HG03196 (cell line): ENCODE measurements at regions not wholly inside any gene's neighbourhood (a gene's known extent, or its start where the extent isn't known, plus 50 kb on each side); places are given as distances from the start of the nearest gene placed in this dataset.

ENCODE experiments used
- ATAC-seq: cut with Tn5 transposase; IDR thresholded peaks from one replicate; pipeline ENCODE4 v1.9.1; 2021; ENCODE audit not compliant: unreplicated experiment

DNA sequence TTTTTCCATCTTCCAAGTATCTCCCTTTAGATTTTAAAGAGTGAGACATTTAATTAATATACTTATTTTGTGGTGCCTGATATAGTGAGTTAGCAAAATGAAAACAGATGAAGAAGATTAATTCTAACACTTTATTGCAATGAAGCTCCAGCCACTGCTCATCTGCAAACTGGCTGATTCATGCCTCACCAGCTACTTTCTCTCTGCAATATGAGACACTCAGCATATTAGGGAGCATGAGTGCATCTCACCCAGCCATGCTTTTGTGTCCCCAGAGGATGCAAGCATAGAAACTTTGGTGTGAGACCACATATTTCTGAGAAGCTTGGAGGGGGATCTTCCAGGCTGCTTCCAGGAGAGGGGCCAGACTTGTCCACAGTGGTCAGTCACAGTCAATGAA is 148.6 kb downstream of the BMP4 start:
- ATAC-seq: no peak

DNA sequence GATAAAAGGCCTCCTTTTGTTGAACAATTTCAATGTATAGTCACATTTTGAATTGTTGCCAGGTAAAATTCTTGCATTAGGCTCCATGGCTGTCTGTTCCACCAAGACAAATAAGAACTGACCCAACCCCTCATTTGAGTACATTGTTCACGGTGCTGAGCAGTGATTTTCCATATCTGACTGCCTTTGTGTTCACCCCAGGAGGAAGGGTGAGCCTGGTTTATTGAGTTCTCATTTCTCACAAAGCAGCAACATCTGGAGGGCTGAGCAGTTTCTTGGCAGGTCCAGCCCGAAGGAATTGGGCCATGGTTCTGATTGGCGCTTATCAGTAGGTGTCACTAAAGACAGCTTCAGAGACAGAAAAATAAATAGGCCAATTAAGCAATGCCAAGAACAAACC is 149.1 kb downstream of the BMP4 start:
- no peak for ATAC-seq

DNA sequence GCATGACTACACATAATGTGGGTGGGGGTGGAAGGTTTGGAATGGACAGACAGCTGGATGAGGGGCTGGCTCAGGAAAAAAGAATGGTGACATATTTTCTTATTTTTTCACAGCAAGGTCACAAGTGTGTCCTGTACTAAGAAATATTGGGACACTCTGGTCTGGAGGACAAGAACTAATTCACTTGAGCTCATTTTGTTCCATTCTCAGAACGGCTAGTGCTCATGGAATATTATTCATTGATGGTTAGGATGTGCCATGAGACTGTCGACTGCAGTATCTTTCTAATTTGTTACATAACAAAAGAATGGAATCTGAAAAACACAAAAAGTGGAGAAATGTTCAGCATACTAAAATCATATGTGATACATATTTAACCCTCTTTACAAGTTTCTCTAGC is 149.5 kb downstream of the BMP4 start:
- ATAC-seq: no peak

DNA sequence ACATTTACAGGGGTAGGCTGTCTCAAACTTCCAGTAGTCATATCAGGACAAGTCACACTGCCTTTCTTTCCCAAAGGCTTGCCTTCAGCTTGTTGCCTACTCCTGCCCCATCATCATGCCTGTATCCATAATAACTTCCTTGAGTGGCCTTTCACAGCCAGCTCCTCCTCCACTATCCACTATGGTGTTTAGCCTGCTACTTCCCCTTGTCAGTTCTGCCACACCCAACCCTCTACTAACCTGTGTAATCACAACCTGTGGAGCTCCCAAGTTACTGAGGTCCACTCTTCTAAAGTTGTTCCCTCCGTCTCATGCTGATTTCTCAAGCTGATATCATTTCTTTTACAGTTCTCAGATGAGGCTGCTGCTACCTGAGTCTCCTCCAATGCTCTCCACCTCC is 159.9 kb downstream of the BMP4 start:
- ATAC-seq: no peak

DNA sequence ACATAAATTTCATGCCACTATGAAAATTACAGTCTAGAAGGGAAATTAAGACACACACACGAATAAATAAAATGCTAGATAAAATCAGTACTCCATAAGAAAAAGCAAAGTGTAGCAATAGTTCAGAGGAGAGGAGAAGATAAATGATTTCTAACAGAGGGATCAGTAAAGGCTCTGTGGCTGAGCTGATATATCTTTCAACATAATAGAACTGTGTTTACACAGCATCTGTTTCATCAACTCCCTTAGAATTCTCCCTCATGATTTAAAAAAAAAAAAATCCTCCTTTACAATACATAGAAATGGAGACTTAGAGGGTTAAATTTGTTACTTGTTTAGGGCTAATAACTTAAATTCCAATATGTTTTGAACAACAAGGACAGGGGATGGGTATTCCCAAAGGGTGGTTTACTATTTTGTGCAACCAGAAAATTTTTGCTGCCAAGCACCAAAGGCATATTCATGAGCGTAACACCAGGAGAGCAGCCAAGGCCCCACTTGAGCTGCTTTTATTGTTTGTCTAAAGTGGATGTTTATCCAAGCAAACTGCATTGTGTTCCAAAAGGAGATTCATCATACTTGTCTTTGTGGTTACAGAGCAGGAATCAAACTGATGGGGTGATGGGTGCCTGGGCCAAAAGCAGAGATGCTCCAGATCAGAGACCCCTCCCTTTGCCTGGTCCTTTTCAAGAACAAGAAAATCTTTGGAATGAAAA is 162.7 kb downstream of the BMP4 start:
- no peak for ATAC-seq

DNA sequence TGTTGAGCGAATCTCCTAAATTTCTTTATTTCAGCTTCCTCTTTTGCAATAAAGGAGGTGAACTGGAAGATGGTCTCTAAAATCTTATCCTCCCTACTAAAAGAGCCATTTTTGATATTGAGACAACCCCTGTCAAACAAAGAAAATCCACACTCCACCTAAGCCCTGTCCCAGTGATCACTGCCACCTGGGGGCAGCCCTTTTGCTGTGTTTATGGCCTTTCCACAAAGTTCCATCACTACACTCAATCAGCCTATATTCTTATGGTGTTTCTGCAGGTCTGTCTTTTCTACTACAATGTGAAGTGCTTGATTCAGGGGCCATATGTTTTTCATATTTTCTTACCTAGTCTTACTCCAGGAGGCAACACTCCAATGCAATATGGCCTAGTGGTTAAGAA is 163.7 kb downstream of the BMP4 start:
- no peak for ATAC-seq

DNA sequence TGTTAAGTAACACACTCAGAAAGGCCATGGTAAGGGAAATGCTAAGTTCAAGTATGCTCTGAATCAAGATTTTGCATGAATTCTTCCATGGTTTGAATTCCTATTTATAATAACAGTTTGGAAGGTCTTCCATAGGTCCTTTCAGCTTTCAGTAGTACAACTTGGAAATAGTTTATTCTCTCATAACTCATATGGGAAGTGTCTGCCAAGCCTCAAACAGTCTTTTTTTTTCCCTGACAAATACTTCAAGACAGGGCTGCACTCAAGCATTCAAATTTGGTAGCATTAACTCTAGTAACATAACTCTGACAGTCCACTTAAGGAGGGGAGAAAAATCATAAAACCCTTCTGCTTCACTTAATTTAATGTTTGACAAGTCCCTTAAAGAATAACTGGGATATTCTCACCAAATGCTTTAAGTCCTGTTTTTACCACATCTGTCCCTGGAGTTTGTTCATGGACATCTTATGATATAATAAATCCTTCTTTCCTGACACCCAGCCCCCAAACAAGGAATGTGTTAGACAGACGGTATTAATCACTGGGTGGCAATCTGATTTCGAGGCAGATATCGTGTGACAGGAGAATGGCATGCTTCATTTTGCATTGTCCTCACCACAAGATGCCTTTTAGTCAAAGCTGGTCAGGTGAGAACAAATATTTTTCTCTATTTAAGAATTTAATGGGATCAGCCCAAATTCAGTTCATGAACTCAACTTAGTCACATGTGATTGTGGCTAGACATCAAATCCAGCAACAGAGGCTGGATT is 165.7 kb downstream of the BMP4 start:
- no peak for ATAC-seq

DNA sequence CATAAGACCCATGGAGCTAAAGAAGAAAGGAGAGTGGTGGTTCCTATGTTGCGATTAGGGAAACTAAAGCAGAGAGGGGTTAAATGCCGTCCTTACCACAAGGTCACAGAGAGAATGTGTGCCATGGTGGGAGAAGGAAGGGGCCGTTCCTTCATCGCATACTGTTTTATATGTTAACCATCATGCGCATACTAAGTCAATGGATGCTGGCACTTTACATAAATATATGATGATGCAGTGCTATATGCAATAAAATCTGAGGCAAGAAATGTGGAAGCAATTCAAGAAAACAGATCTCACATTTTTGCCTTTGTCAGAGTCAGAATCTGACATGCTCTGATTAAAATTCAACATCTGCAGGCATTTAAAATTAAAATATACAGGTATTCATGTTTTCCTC is 168.1 kb downstream of the BMP4 start:
- ATAC-seq: no peak

DNA sequence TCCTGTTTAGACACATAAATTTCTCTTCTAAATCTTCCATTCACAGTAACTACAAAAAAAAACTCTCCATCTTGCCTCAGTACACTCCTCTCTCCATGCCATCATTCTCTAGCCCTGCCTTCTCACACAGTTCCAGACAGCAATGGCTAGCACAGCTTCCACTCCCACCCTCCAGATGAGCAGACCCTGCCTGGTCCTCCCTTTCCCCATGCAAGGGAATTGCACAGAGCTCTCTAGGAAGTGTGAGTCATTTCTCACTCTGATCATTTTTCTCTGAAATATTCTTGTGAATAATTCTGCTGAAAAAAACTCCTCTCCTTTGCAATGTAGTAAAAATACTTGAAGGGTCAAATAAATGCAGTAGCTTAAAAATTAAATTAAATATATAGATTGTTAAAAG is 170.6 kb downstream of the BMP4 start:
- ATAC-seq: no peak

DNA sequence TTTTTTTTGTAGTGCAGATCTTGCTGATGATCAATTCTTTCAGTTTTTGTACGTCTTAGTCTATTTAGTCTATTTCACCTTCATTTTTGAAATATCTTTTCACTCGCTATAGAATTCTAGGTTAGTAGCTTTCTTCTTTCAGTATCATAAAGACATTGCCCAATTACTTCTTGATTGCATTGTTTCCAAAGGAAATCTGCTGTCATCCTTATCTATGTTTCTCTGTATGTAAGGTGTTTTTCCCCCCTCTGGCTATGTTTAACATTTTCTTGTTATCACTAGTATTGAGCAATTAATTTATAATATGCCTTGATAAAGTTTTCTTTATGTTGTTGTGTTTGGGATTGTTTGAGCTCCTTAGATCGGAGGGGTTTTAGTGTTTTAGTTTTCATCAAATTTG is 171.9 kb downstream of the BMP4 start:
- ATAC-seq: no peak

DNA sequence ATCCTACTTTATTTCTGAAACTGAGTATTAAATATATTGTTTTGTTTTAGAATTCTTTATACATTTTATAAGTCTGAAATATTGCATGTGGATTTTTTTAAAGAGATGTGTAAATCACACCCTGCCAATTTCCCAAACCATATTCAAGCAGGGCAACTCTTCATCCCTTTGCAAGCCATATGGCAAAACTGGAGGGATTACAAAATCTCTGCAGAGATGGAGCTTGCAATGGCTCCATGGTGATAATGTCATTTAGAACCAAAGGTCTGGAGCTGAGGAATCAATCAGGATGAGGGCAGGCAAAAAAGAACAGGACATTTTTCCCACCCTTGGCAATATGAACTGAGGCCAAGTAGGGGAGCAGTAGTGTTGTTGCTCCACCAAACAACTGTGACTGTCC is 173.4 kb downstream of the BMP4 start:
- ATAC-seq: no peak

DNA sequence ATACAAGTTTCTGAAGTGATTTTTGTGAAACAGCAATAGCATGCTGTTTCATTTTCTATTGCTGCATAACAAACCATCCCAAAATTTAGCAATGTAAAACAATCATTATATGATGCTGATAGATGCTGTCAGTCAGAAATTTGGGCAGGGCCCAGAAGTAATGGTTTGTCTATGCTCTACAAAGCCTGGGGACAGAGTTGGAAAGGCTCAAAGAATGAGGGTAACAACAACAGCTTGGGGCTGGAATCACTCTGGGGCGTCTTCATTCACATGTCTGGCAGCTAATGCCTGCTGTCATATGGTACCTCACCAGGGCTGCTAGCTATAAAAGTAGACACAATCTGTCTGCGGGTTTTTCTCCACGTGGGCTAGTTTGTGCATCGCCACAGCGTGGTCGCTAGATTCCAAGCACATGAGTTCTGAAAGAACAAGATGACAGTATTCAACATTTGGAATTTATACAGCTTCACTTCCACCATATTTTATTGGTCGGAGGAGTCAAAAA is 176.5 kb downstream of the BMP4 start:
- ATAC-seq: no peak

DNA sequence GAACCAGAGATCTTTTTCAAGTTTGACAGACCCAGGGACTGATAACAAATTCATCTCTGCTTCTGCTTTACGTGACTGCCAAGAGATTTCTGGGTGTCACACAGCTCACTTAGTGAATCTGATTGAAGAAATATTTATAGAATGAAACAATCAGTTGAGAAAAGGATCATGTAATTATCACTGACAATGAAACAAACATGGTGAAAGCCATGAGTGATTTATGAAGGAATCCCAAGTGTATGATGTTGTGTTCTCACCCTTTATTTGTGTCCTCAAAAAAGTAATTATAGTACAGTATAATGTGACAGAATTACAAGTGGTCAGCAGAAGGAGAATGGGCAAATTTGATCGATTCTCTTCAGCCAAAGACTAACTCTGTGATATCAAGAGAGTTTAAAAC is 177.3 kb downstream of the BMP4 start:
- ATAC-seq: no peak

DNA sequence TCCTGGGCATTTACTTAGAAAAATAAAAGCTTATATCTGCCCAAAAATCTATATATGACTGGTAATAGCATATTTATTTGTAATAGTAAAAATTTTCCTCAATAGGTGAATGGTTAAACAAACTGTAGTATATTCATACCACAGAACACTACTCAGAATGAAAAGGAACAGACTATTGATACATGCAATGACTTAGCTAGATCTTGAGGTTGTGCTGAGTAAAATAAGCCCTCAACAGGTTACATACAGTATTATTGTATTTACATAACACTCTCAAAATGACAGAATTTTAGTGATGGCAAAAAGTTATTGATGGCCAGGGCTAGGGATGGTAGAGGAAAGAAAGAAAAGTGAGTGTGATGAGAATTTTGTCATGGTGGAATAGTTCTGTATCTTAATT is 178.4 kb downstream of the BMP4 start:
- ATAC-seq: no peak

DNA sequence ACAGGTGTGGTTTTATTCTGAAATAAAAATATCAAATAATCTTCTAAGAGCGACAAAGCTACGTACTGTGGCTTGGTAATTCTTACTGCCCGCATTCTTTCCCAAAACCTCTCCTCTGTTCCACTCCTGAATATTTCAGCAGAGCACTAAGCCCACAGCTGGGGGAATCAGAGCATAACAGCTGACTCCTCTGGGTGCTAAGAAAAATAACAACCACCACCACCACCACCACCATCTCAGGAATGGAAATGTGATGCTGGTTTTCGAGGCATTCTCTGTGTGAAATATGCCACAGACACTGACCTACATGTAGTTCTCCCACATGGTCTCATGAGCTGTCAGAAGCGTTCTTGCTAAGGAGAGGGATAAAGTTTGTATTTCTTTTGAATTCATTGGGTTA is 183.7 kb downstream of the BMP4 start:
- ATAC-seq: no peak

DNA sequence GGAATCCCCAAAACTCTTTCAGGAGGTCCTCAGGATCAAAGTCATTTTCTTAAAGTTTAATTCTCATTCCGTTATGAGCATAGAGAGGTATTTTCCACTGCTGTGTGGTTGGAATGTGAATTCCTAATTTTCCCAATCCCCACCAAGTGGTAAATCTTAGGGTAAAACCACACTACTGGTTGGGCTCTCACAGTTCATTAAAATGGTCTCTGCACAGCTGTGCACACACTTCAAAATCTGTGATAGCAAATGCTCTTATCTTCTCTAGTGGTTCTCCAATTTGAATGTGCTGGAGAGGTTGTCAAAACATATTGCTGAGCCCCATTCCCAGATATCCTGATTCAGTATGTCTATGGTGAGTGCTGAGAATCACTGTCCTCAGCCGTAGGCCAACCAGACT is 189.1 kb downstream of the BMP4 start:
- ATAC-seq: no peak

DNA sequence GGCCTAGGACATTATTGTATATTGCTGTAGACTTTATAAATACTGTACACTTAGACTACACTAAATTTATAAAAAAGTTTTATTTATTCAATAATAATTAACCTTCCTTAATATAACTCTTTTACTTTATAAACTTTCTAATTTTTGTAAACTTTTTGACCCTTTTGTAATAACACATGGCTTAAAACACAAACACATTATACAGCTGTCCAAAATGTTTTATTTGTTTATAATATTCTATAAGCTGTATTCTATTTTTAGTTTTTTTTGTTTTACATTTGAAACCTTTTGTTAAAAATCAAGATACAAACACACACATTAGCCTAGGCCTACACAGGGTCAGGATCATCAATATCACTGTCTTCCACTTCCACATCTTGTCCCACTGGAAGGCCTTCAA is 190.0 kb downstream of the BMP4 start:
- ATAC-seq: no peak

DNA sequence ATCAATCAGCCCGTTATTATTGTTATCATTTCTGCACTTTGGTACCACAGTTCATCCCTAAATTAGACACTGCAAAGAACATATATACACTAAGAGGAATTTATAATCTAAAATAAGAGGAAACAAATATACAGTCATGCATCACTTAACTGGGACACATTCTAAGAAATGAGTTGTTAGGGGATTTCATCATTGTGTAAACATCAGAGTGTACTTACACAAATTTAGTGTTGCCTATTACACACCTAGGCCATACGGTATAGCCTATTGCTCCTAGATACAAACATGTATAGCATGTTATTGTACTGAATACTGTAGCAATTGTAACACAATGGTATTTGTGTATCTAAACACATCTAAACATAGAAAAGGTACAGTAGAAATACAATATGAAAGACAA is 190.5 kb downstream of the BMP4 start:
- ATAC-seq: no peak

DNA sequence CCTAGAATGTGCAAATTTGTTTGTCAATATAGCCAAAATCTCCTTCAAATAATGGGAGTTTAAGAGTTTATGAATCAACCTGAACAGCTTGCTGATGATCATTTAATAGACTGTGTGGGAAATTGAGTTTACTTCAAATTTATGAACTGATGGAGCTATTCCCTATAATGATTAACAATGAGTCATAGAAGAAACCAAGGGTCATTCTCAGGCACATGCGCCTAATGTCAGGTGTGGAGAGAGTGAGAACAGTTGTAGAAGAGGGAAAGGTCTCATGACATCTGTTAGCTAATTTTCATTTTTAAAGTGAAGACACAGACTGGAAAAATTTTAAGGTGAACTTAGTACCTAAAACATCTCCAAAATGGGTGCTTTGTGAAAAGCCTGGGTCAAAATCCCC is 191.8 kb downstream of the BMP4 start:
- ATAC-seq: no peak

DNA sequence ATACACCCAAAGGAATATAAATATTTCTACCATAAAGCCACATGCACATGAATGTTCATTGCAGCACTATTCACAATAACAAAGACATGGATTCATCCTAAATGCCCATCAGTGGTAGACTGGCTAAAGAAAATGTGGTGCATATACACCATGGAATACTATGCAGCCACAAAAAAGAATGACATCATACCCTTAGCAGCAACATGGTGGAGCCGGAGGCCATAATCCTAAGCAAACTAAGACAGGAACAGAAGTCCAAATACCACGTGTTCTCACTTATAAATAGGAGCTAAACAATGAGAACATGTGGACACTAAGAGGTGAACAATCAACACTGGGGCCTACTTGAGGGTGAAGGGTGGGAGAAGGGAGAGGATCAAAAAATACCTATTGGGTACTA is 198.5 kb downstream of the BMP4 start:
- ATAC-seq: no peak

DNA sequence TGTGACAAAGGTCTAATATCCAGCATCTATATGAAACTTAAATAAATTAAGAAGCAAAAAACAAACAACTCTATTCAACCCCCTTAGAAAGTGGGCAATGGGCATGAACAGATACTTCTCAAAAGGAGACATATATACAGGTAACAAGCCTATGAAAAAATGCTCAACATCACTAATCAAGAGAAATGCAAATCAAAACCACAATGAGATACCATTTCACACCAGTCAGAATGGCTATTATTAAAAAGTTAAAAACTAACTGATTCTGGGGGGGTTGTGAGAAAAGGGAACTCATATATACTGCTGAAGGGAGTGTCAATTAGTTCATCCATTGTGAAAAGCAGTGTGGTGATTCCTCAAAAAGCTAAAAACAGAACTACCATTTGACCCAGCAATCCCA is 198.9 kb downstream of the BMP4 start:
- ATAC-seq: no peak

DNA sequence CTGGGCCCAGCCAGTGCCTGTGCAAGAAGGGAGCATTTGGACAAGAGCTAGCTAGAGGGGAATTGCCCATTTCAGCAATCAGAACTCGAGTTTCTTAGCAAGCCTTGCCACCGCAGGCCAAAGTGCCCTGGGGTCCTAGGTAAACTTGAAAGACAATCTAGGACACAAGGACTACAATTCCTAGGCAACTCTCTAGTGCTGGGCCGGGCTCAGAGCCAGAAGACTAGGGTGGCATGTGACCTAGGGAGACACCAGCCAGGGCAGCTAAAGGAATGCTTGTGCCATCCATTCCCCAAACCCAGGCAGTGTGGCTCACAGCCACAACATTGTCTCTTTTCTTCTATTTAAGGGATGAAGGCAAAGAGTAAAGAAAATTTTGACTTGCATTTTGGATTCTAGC is 205.0 kb downstream of the BMP4 start:
- ATAC-seq: no peak

DNA sequence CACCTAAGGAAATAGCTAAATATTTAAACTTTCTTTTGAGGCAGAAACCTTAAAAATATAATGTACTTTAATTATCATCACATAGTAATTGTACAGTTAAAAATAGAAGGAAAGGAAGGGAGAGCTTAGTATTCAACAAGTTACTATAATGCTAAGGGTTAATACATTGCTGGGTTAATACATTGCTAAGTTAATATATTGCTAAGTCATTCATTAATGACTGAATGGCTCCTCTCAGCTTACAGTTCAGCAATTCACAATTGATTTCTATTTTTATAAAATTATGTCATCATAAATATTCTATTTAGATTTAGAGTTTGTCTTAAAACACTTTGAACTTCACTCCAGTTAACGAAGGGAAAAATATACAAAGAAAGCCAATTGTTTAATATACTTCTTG is 207.9 kb downstream of the BMP4 start:
- no peak for ATAC-seq
